Hippocampal formation (tissue), 2 donors: ENCODE measurements at regions not wholly inside any gene's neighbourhood (a gene's known extent, or its start where the extent isn't known, plus 50 kb on each side); places are given as distances from the start of the nearest gene placed in this dataset.

Experiments used
- DNase-seq, 2 donors: peaks; one replicate each; lab custom pipeline; 2025; lab: John Stamatoyannopoulos, UW

- DNase-seq, result no peak
These were observed 393.4 kb upstream of the SULF2 start for GRCh38 chr20:48178633-48179032.

GRCh38 chr20:48177058-48177457 is 391.8 kb upstream of the SULF2 start:
- no peak for DNase-seq

GRCh38 chr20:48176139-48176538 is 390.9 kb upstream of the SULF2 start:
- DNase-seq, result no peak

GRCh38 chr20:48175261-48175660 is 390.0 kb upstream of the SULF2 start:
- DNase-seq, result peak in 1 of 2 donors; percentile 17

DNA sequence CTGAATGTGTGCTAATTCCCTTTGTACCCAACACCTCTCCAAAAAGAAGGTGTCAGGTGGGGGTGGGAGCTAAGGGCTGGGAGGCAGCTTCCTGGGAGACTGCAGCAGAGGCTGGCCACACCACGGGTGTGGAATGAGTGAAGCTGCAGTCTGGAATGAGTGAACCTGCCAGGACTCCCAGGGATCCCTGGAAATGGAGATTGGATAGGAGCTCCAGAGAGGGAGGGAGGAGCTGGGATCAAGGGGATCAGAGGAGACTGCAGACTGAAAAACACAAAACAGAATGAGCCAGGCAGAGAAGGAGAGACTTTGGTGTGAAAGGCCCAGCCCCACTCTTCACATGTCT is 387.0 kb upstream of the SULF2 start:
- DNase-seq, result no peak

- DNase-seq, result no peak
These were observed 386.5 kb upstream of the SULF2 start for GRCh38 chr20:48171626-48172356.

- no peak for DNase-seq
These were observed 385.8 kb upstream of the SULF2 start for GRCh38 chr20:48171071-48171470.

DNA sequence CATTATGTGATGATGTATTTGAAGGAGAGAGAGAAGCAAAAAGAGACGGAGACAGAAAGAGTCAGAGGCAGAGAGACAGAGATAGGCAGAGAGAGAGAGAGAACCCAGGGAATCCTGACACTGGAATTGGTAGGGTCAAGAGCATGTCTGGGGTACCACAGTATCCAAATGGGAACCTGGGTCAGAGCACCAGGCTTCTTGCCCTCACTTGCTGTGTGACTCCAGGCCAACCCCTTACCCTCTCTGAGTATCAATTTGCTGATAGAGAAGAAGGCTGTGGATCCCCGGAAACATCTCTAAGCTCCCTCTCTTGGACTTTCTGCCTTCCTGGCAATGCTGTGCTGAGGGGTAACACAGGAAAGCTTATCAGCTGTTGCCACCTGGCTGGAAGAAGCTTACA is 385.3 kb upstream of the SULF2 start:
- no peak for DNase-seq

DNA sequence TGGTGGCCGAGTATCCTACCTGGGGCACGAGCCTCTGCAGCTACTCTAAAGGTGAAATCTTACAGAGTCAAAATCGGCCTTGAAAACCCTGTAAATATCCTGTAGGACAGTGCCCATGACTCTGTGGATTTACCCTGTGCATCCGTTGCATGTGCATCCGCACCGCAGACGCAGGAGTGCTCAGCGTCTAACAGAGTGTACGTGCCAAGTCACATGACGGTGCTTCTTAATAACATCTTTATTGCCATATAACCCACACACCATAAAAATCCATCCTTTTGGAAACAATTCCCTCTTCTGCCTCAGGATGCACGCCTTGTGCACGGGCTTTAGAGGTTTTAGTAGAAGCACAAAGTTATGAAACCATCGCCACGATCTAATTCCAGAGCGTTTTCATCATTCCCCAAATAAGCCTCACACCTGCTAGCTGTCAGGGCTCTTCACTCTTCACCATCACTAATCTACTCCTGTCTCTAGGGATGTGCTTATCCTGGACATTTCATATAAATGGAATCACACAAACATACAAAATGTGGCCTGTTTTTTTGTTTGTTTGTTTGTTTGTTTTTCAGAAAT is 384.5 kb upstream of the SULF2 start:
- no peak for DNase-seq

GRCh38 chr20:48166082-48166835 is 381.0 kb upstream of the SULF2 start:
- DNase-seq, result no peak

- no peak for DNase-seq
These were observed 380.1 kb upstream of the SULF2 start for GRCh38 chr20:48165401-48165685.

DNA sequence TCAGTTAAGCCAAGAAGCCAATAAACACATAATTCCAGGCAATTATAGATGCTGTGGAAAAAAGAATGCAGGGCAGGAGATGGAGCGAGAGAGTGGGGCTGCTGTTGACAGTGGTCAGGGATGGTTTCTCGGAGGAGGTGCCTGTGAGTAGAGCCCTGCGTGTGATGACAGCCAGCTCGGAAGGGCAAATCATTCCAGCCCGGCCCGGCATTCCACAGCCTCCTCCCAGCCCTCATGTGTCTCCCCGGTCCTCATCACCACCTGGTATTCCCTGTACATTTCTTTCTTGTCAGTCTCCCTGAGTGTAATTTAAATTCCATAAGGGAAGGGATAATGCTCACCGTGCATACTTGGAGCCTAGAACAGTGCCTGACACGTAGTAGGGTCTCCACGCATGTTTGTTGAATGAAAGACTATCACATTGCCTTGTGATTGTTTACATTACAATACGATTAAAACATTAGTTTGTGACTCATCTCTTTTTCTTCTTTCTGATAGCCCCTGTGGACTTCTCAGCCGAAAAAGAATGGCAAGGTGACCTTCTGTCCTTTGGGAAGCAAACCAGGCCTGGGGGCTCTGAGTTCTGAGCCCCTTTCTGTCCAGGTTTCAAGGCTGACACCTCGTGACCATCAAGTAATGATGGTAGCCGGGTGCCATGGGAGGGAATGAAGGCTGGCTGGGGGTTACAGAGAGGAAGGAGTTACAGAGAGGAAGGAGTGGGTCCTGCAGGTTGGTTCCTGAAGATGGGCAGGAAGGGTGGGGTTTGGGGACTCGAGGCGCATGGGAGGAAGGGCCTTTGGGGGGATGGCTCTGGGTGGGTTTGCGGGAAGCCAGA is 379.5 kb upstream of the SULF2 start:
- DNase-seq, result no peak

DNA sequence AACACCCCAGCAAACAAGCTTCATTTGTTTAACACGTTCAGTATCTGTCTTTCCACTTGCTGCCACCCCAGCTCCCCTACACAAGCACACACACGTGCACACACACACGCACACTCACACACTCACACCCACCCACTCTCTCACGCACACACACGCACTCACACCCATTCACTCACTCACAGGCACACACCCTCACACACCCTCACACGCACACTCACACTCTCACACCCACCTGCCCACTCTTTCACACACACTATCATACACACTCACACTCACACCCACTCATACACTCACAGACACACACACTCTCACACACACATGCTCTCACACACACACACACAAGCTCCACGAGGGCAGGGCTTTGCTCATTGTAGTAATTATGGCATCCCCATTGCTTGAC is 378.8 kb upstream of the SULF2 start:
- no peak for DNase-seq

DNA sequence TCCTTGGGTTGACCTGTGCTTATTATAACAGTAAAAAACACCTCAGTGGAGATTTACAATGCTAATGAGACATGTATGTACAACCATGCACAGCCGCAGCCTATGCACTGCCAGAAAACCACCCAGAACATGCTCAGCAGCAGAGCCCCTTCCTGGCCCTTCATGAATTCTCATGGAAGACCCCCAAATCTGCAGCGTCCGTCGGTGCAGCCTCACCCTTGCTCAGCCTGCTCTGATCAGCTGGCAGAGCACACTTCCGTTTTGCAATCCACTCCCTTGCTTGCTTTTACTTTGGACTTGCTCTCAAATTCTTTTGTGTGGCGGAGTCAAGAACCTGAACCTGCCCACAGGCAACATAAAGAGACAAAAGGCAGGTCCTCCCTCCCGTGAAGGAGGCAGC is 378.2 kb upstream of the SULF2 start:
- DNase-seq, result no peak

DNA sequence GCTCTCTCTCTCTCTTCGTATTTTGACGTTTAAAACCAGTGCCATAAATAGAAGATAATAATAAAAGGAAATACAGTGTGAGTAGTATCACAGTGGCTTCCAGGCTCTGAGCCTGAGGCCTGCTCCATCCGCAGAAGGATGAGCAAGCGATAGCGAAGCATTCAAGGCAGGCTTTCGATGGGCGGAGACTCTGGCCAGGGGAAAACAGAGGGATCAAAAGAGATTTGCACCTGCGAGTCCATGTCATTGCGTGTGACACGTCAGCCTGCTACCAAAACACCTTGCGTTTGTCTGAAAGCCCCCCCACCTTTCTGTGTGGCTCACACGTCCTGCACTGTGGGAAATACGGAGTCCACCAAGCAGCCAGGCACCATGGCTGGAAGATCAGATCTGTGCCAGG is 377.3 kb upstream of the SULF2 start:
- no peak for DNase-seq

- DNase-seq, result no peak
These were observed 374.1 kb upstream of the SULF2 start for GRCh38 chr20:48159145-48160008.

- DNase-seq, result no peak
These were observed 372.7 kb upstream of the SULF2 start for GRCh38 chr20:48158014-48158413.

GRCh38 chr20:48156951-48157700 is 371.8 kb upstream of the SULF2 start:
- DNase-seq, result no peak

GRCh38 chr20:48156521-48156920 is 371.2 kb upstream of the SULF2 start:
- no peak for DNase-seq

DNA sequence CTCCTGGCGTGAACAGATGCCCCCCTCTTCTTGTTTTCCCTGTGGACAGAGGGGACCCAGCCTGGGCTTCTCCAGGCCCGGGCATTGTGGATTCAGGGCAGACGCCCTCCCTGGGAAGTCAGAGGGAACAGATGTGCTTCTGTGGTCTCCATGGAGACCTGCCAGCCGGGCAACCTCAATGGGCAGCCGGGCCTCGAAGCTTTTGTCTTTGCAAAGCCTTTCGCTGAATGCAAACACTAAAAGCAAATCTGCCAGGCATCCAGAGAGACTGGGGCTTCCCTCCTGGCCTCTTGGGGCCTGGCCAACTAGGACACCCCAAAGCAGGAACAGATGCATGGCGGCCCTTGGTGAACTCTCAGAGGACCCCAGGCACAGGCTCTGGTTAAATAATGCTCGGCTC is 370.0 kb upstream of the SULF2 start:
- DNase-seq, result peak; percentile 42 to 48
